GM12864 (cell line): ENCODE measurements at regions not wholly inside any gene's neighbourhood (a gene's known extent, or its start where the extent isn't known, plus 50 kb on each side); places are given as distances from the start of the nearest gene placed in this dataset.
"Not testable (repeated sequence)": the region's sequence is repeated elsewhere in the genome, so short reads cannot be mapped to it uniquely, and the experiment has no call there.

ENCODE experiments used
- DNase-seq: peaks from one replicate; pipeline ENCODE4 v3.0.0-alpha.2; 2011; ENCODE audit warnings: low read depth
- H3K4me3 ChIP-seq: 2 replicates; pipeline ENCODE4 v1.5.1; 2011; ENCODE audit warnings: mild to moderate bottlenecking, low read depth, low read length, control low read depth
- TF ChIP-seq, protein P1 (sequence below): IDR thresholded peaks from 2 replicates; pipeline ENCODE4 v1.5.1; 2011; ENCODE audit warnings: low read depth, mild to moderate bottlenecking, moderate library complexity, low read length, control low read depth, inconsistent platforms; ENCODE audit errors: missing control alignments

DNA sequence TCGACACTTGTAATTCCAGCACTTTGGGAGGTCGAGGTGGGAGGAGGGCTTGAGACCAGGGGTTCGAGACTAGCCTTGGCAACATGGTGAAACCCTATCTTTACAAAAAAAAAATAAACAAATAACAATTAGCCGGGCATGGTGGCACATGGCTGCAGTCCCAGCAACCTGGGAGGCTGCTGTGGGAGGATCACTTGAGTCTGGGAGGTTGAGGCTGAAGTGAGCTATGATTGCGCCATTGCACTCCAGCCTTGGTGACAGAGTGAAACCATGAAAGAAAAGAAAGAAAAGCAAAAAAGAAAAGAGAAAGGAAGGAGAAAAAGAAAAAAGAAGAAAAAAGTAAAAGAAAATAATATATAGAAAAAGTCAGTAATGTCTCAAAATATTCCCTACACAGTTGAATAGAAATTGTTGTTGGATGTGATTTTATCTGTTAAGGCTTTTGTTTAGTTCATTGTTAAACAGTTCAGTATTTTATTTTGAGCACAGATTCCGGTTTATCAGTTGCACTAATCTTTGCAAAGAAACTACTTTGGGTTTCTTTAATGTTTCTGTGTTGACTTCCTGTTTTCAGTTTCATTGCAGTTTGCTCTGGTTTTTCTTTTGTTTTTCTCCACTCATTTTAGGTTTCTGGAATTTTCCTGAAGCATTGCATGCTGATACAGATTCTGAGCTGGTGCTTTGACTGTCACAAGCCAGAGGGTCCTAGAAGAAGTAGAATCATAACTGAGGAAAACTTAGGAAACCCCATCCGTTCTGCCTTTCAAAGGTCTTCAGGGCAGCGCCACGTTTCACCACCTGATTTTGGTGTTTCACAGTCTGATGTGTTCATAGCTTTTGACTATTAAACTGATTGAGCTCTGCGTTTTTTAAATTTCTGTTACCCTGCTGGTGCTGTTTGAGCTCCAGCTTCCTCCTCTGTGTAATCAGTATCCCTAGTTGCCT lies 378.6 kb upstream of the AMELY start:
- TF ChIP-seq, protein P1, sequence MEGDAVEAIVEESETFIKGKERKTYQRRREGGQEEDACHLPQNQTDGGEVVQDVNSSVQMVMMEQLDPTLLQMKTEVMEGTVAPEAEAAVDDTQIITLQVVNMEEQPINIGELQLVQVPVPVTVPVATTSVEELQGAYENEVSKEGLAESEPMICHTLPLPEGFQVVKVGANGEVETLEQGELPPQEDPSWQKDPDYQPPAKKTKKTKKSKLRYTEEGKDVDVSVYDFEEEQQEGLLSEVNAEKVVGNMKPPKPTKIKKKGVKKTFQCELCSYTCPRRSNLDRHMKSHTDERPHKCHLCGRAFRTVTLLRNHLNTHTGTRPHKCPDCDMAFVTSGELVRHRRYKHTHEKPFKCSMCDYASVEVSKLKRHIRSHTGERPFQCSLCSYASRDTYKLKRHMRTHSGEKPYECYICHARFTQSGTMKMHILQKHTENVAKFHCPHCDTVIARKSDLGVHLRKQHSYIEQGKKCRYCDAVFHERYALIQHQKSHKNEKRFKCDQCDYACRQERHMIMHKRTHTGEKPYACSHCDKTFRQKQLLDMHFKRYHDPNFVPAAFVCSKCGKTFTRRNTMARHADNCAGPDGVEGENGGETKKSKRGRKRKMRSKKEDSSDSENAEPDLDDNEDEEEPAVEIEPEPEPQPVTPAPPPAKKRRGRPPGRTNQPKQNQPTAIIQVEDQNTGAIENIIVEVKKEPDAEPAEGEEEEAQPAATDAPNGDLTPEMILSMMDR: no peak
- DNase-seq: no peak
- peak overlapping the region; percentile 32; the same call in 1 of the 2 replicates for H3K4me3 ChIP-seq

DNA sequence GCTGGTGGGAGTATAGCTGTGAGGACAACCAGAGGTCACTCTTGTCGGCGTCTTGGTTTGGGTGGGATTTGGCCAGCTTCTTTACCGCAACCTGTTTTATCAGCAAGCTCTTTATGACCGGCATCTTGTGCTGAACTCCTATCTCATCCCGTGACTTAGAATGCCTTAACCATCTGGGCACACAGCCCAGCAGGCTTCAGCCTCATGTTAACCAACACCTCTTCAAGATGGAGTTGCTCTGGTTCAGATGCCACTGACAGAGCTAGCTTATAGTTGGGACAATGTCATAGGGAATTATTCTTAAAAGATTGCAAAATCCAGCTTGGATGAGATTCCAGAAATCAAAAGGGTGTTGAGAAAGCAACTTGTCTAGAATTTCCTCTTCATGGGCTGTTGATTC lies 377.1 kb upstream of the AMELY start:
- TF ChIP-seq, protein P1: no peak
- H3K4me3 ChIP-seq: no peak overlapping the region
- no peak for DNase-seq

DNA sequence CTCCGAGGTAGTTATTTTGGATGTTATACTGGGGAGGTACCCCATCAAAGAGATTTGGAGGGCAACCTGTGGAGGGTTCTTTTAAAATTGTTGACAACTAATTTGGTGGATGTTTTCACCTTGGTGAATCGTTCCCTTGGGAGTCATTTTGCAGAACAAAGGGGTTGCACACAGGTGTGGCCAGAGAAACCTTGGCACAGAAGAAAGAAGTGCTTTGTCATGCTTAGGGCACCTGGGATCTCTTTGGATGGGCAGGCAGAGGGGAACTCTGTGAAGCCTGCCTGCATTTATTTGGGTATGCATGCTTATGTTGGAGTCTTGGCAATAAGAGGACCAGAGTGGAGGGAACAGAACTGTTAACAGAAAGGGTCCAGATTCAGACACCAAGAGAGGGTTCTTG lies 376.4 kb upstream of the AMELY start:
- not testable (repeated sequence) for DNase-seq, H3K4me3 ChIP-seq

DNA sequence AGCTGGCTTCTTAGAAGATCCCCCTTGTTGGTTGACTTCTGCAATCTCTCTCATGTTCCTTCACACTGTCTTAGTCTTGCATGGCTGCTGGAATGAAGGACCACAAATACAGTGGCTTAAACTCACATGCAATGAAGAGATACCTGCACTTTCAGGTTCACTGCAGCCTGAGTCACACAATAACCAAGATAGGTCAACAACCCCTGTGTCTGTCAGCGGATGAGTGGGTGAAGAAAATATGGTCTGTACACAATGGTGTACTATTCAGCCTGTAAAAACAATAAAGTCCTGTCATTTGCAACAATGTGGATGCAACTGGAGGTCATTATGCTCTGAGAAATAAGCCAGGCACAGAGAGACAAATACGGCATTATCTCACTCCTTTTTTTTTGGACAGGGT lies 373.8 kb upstream of the AMELY start:
- DNase-seq: no peak
- TF ChIP-seq, protein P1: no peak
- no peak overlapping the region for H3K4me3 ChIP-seq

DNA sequence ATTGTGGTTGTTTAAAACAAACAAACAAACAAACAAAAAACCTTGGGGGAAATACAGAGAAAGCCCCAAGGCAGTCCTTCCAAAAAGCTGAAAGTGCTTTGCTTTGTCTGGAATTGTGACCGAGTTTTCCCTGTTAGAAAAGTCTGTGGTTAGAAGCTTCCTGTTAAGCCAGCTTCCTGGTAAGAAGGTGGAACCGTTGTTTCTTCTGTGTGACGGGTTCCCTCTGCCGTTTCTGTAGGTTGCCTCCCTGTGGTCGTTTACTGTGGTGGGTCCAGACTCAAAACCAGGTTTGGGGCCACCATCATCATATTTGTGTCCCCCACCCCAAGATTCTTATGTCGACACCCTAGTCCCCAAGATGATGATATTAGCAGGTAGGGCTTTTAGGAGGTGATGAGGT lies 371.4 kb upstream of the AMELY start:
- no peak for DNase-seq
- H3K4me3 ChIP-seq: no peak overlapping the region

DNA sequence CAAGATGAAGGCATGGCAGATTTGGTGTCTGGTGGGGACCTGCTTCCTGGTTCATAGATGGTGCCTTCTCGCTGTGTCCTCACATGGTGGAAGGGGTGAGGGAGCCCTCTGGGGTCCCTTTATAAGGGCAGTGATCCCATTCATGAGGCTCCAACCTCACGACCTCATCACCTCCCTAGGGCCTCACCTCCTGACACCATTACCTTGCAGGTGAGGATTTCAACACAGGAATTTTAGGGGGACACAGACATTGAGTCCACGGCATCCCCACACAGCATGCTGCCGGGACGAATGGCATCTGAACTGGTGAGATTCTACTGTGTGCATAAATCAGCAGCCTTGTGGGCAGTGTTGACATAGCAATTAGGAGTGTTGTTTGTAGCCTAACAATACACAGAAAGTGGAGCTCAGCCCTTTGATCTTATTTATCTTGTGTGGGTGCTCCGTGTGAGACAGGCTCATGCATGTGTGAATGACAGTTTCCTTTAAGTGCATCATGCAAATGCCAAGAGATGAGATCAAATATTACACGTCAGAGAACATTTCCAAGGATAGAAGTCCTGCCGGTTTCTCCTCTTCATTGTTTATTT lies 368.7 kb upstream of the AMELY start:
- not testable (repeated sequence) for DNase-seq, H3K4me3 ChIP-seq

More for the DNA sequence above, 371.4 kb upstream of the AMELY start:
- TF ChIP-seq, protein P1: no peak

DNA sequence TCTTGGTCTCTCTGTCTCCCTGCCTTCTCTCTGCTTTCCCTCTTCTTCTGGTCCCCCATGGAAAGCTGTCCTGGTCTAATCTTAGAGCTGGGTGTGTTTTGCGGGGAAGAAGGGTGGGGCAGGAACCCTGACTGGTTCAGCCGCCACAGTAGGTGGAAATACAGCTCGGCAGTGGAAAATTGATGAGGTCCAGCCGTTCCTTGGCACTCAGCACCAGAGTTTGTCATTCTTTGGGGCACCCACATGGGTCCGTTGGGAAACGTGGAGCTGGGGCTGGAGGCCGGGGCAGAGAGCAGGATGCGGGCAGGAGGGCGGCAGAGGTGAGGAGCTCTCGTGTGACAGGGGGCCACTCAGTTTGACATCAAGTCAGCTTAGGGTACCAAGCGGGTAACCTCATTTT lies 364.2 kb upstream of the AMELY start:
- TF ChIP-seq, protein P1: no peak
- peak overlapping the region; percentile 78 for H3K4me3 ChIP-seq
- DNase-seq: no peak

DNA sequence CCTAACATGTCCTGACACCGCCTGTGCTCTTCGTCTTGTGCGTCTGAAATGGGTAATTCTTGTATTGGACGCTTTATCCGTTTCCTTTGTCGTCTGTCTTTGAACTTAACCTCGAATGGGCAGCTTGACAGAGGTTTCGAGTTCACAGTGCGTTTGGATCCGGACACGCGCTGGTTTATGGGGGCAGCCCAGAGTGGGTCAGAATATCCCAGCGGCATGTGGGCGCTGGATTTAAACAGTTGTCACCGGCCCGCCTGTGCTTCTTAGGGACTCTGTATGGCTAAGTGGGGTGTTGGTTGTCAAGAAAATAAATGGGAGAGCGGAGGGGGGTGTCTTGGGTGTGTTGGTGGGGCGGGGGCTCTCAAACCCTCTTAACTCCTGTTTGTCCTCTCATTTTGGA lies 363.5 kb upstream of the AMELY start:
- no peak for DNase-seq
- TF ChIP-seq, protein P1: no peak
- peak overlapping the region; percentile 78 for H3K4me3 ChIP-seq
